Neuronal stem cell (in vitro differentiated cells): ENCODE measurements at regions not wholly inside any gene's neighbourhood (a gene's known extent, or its start where the extent isn't known, plus 50 kb on each side); places are given as distances from the start of the nearest gene placed in this dataset.

Source experiments
- DNase-seq: peaks from one replicate; pipeline ENCODE4 v3.0.0-alpha.2; 2013; ENCODE audit warnings: low spot score
- H2AFZ ChIP-seq: one replicate; pipeline ENCODE4 v1.6.1; 2013; ENCODE audit warnings: mild to moderate bottlenecking, low read length, inconsistent platforms
- H2AK5ac ChIP-seq: 2 replicates; pipeline ENCODE4 v1.6.1; 2013; ENCODE audit warnings: low read depth, mild to moderate bottlenecking, inconsistent platforms, low read length, moderate library complexity, mixed read lengths
- H2BK120ac ChIP-seq: 2 replicates; pipeline ENCODE4 v1.6.1; 2013; ENCODE audit warnings: low read depth, mild to moderate bottlenecking, inconsistent platforms, low read length, moderate library complexity, mixed read lengths
- H2BK12ac ChIP-seq: one replicate; pipeline ENCODE4 v1.6.1; 2013; ENCODE audit warnings: low read length, inconsistent platforms
- H2BK15ac ChIP-seq: 2 replicates; pipeline ENCODE4 v1.6.1; 2013; ENCODE audit warnings: mild to moderate bottlenecking, low read length, inconsistent platforms, mixed read lengths
- H2BK5ac ChIP-seq: one replicate; pipeline ENCODE4 v1.6.1; 2013; ENCODE audit warnings: inconsistent platforms, mild to moderate bottlenecking, low read length, moderate library complexity
- H3K14ac ChIP-seq: one replicate; pipeline ENCODE4 v1.6.1; 2013; ENCODE audit warnings: low read length, inconsistent platforms
- H3K18ac ChIP-seq: 2 replicates; pipeline ENCODE4 v1.6.1; 2013; ENCODE audit warnings: low read length, inconsistent platforms
- H3K23ac ChIP-seq: 2 replicates; pipeline ENCODE4 v1.6.1; 2013; ENCODE audit warnings: low read depth, mild to moderate bottlenecking, mixed read lengths, low read length, inconsistent platforms; ENCODE audit not compliant: poor library complexity
- H3K27ac ChIP-seq: replicated peaks from 3 replicates; pipeline ENCODE4 v1.5.1; 2013; ENCODE audit warnings: low read length, inconsistent platforms
- H3K27me3 ChIP-seq, 3 experiments: 2 replicates each; pipeline ENCODE4 v1.6.1; 2013; ENCODE audit warnings: low read length in 3 of 3, mild to moderate bottlenecking in 2 of 3, inconsistent platforms in 1 of 3, low read depth in 1 of 3, mixed read lengths in 1 of 3, moderate library complexity in 1 of 3; ENCODE audit not compliant: control insufficient read depth in 3 of 3, insufficient read depth in 3 of 3
- H3K36me3 ChIP-seq, 2 donors: replicated peaks in 1 of 2; 2 replicates each; pipeline ENCODE4 v1.6.1; 2013; ENCODE audit warnings: low read length in 2 of 2; ENCODE audit not compliant: control insufficient read depth in 2 of 2, insufficient read depth in 2 of 2
- H3K4ac ChIP-seq: 2 replicates; pipeline ENCODE4 v1.6.1; 2013; ENCODE audit warnings: inconsistent platforms, mild to moderate bottlenecking, low read length, moderate library complexity
- H3K4me1 ChIP-seq, 2 donors: 1 replicate in 1 of 2; 2 replicates in 1 of 2; pipeline ENCODE4 v1.6.1; 2013; ENCODE audit warnings: low read length in 2 of 2, low read depth in 1 of 2; ENCODE audit not compliant: control insufficient read depth in 2 of 2, insufficient read depth in 1 of 2
- H3K4me2 ChIP-seq: one replicate; pipeline ENCODE4 v1.6.1; 2013; ENCODE audit warnings: mild to moderate bottlenecking, low read length, inconsistent platforms; ENCODE audit not compliant: insufficient read depth, poor library complexity, severe bottlenecking
- H3K4me3 ChIP-seq, 2 donors: 2 replicates each; pipeline ENCODE4 v1.5.1; 2013; ENCODE audit warnings: low read length in 2 of 2, mild to moderate bottlenecking in 2 of 2, inconsistent platforms in 1 of 2, moderate library complexity in 1 of 2
- H3K79me1 ChIP-seq: one replicate; pipeline ENCODE4 v1.6.1; 2013; ENCODE audit warnings: low read depth, mild to moderate bottlenecking, inconsistent platforms, low read length, moderate library complexity
- H3K9ac ChIP-seq: one replicate; pipeline ENCODE4 v1.6.1; 2013; ENCODE audit warnings: mild to moderate bottlenecking, low read depth, low read length, inconsistent platforms; ENCODE audit not compliant: poor library complexity
- H3K9me3 ChIP-seq, 2 donors: replicated peaks in 1 of 2; 2 replicates each; pipeline versions ENCODE3 to v1.6.1; 2013; ENCODE audit warnings: low read length in 2 of 2, mild to moderate bottlenecking in 2 of 2, inconsistent platforms in 1 of 2, low read depth in 1 of 2, mixed read lengths in 1 of 2, moderate library complexity in 1 of 2; ENCODE audit not compliant: control insufficient read depth in 2 of 2, insufficient read depth in 1 of 2
- H4K8ac ChIP-seq: one replicate; pipeline ENCODE4 v1.6.1; 2013; ENCODE audit warnings: low read depth, mild to moderate bottlenecking, inconsistent platforms, low read length, moderate library complexity
- H4K91ac ChIP-seq: one replicate; pipeline ENCODE4 v1.6.1; 2013; ENCODE audit warnings: low read length, low read depth, mild to moderate bottlenecking, inconsistent platforms; ENCODE audit not compliant: poor library complexity
- WGBS, 2 donors: extraction: QIAGEN DNeasy Blood & Tissue Kit; methylation state at CpG; one replicate each; pipeline ENCODE4 v1.1.7; 2013; ENCODE audit warnings: missing lambda C conversion rate in 2 of 2, mixed read lengths in 1 of 2; ENCODE audit not compliant: insufficient read length in 2 of 2, insufficient replicate concordance in 1 of 2; ENCODE audit errors: extremely low coverage in 2 of 2; 5-methylcytosine and 5-hydroxymethylcytosine counted together

DNA sequence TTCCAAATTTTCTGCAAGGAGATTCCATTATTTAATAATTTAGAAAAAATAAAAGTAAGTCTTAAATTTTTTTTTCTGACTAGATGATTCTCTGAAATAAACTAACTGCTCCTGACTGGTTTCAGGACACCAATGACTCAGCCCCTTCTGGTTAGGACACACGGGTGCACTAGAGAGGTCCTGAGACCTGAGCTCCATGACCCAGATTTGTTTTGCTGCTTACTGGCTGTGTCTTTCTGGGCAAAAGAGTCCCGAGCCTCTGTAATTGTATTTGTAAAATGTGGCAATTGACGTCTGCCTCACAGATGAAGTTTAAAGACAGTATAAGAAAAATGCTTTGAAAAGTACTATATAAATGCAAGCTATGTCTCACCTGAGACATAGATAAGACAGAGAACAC lies 89.1 kb downstream of the SLC24A2 start:
- no peak overlapping the region for H3K4ac ChIP-seq
- H3K9ac ChIP-seq: no peak overlapping the region
- H3K4me3 ChIP-seq: no peak overlapping the region
- no peaks in the 10 kb centered on the region for H3K9me3 ChIP-seq
- H2BK12ac ChIP-seq: no peak overlapping the region
- H3K27ac ChIP-seq: no peak overlapping the region
- H2BK15ac ChIP-seq: no peak overlapping the region
- no peak for DNase-seq
- H4K8ac ChIP-seq: no peak overlapping the region
- no peak overlapping the region for H2BK120ac ChIP-seq
- no peak overlapping the region for H2AFZ ChIP-seq
- no peak overlapping the region for H3K14ac ChIP-seq
- H2BK5ac ChIP-seq: no peak overlapping the region
- no peak overlapping the region for H3K18ac ChIP-seq
- H3K23ac ChIP-seq: no peak overlapping the region
- H3K4me1 ChIP-seq: no peaks in the 10 kb centered on the region
- H3K79me1 ChIP-seq: no peaks in the 10 kb centered on the region
- H3K4me2 ChIP-seq: no peak overlapping the region
- peaks cover 0 to 3% (median 0%) of the 10 kb centered on the region in 3 experiments for H3K27me3 ChIP-seq
- WGBS, 2 donors: no CpG with 5 or more reads among the region's 3 CpGs
- H4K91ac ChIP-seq: no peak overlapping the region
- H2AK5ac ChIP-seq: no peak overlapping the region
- H3K36me3 ChIP-seq: no peaks in the 10 kb centered on the region

DNA sequence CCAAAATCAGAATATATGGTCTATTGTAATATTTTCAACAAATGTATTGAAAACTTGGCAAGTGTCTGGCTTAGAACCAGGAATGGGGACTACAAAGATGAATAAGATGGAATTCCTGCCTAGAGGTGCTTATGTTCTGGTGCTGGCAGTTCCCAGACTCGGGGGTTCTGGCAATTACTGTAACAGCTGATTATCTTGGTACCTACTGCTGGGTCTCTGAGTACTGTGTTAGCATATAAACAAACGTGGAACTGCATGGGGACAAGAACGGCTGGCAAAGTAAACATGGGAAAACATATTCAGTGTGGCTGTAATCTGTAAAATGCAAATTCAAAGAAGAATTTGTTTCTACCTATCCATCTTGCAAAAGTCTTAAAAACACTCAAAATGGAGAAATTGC lies 89.9 kb downstream of the SLC24A2 start:
- Histone ChIP-seq H3K23ac (no peak overlapping the region), H3K9ac (no peak overlapping the region), H3K4me3 (no peak overlapping the region), H2BK5ac (no peak overlapping the region), H4K91ac (no peak overlapping the region), H3K18ac (no peak overlapping the region), H3K14ac (no peak overlapping the region), H2BK15ac (no peak overlapping the region), H3K4me2 (no peak overlapping the region), H3K79me1 (no peaks in the 10 kb centered on the region), H2AK5ac (no peak overlapping the region), H4K8ac (no peak overlapping the region), H2AFZ (no peak overlapping the region), H3K27ac (no peak overlapping the region), H3K27me3 (peaks cover 0 to 3% (median 0%) of the 10 kb centered on the region in 3 experiments), H3K36me3 (no peaks in the 10 kb centered on the region), H3K4ac (no peak overlapping the region), H2BK120ac (no peak overlapping the region), H3K4me1 (no peaks in the 10 kb centered on the region), H2BK12ac (no peak overlapping the region), H3K9me3 (no peaks in the 10 kb centered on the region)
- WGBS, 2 donors: no CpG with 5 or more reads among the region's 3 CpGs
- DNase-seq: no peak

DNA sequence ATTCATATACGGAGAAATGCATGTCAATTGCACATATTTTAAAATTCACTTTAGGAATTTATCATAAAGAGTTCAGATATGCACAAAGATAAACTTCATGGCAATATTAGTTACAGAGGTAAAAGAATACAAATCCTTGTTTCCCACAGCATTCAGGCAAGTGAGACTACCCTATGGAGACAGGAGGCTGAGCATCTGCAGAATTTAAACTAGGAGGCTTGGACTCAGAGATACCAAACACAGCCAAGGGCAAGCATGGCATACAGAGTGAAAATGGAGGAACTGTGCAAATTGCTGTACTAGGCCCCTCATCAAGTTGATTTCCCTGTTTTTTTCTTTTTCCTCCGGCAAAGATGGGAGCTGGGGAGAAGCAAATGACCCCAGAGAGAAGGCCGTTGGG lies 94.2 kb downstream of the SLC24A2 start:
- Histone ChIP-seq H3K9me3 (no peaks in the 10 kb centered on the region), H3K4ac (no peak overlapping the region), H2BK15ac (no peak overlapping the region), H2AK5ac (no peak overlapping the region), H4K8ac (no peak overlapping the region), H2BK120ac (no peak overlapping the region), H3K9ac (no peak overlapping the region), H4K91ac (no peak overlapping the region), H3K4me1 (no peaks in the 10 kb centered on the region), H3K23ac (no peak overlapping the region), H2BK5ac (no peak overlapping the region), H3K36me3 (no peaks in the 10 kb centered on the region), H3K4me2 (no peak overlapping the region), H3K27me3 (no peaks in the 10 kb centered on the region), H3K27ac (no peak overlapping the region), H2BK12ac (no peak overlapping the region), H2AFZ (no peak overlapping the region), H3K4me3 (no peak overlapping the region), H3K14ac (no peak overlapping the region), H3K18ac (no peak overlapping the region), H3K79me1 (no peaks in the 10 kb centered on the region)
- WGBS, 2 donors: no CpG with 5 or more reads among the region's 3 CpGs
- no peak for DNase-seq

DNA sequence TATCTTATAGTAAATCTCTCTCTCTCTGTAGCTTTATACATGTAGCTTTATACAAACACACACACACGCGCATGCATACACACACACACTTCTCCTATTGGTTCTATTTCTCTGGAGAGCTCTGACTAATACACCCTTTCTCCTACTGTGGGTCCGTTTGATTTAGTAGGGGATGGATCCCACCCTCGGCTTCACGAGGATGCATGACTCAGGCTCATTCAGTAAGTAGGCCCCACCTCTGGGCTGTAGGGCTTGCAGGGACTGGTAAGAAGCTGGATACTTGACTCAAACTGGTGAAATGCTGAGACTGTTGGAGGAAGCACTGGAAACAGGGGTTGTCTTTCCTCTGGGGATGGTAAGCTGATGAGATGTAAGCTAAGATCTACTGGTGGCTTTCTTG lies 98.7 kb downstream of the SLC24A2 start:
- no peak overlapping the region for H3K9ac ChIP-seq
- no peaks in the 10 kb centered on the region for H3K79me1 ChIP-seq
- no peak overlapping the region for H2AK5ac ChIP-seq
- no peak overlapping the region for H3K4me2 ChIP-seq
- H3K27ac ChIP-seq: no peak overlapping the region
- no peaks in the 10 kb centered on the region for H3K36me3 ChIP-seq
- no peak overlapping the region for H2BK12ac ChIP-seq
- no CpG with 5 or more reads among the region's 5 CpGs for WGBS, 2 donors
- no peak overlapping the region for H2BK15ac ChIP-seq
- no peak overlapping the region for H4K8ac ChIP-seq
- no peak overlapping the region for H2BK5ac ChIP-seq
- H3K18ac ChIP-seq: no peak overlapping the region
- H3K4ac ChIP-seq: no peak overlapping the region
- H3K4me1 ChIP-seq: no peaks in the 10 kb centered on the region
- H3K9me3 ChIP-seq: no peaks in the 10 kb centered on the region
- peak overlapping the region; percentile 51 for H3K14ac ChIP-seq
- no peak overlapping the region for H3K4me3 ChIP-seq
- no peak overlapping the region for H2BK120ac ChIP-seq
- no peak overlapping the region for H3K23ac ChIP-seq
- H2AFZ ChIP-seq: no peak overlapping the region
- no peak for DNase-seq
- no peak overlapping the region for H4K91ac ChIP-seq
- H3K27me3 ChIP-seq: no peaks in the 10 kb centered on the region
